IMR-90 (cell line): ENCODE measurements at regions not wholly inside any gene's neighbourhood (a gene's known extent, or its start where the extent isn't known, plus 50 kb on each side); places are given as distances from the start of the nearest gene placed in this dataset.

Source experiments
- ATAC-seq: fragments of 200-7000 bp; cut with Tn5 transposase; 2 replicates; pipeline ENCODE4 v1.9.1; 2020; ENCODE audit warnings: low read depth, mild to moderate bottlenecking, moderate library complexity
- BruUV-seq: library from RNA; stranded (reverse); fragments of 400-500 nt; replicated peaks from 2 replicates; lab custom pipeline; 2021; lab: Mats Ljungman, UMichigan
- CTCF ChIA-PET: fragments of 300-600 bp; formaldehyde crosslinking; extraction: SDS; loops from one replicate; lab custom pipeline; 2021; ENCODE audit warnings: antibody characterized with exemption; lab: Yijun Ruan, JAX
- POLR2A ChIA-PET: fragments of 300-600 bp; sonication (Branson Sonifier 250); formaldehyde crosslinking; loops from one replicate; lab custom pipeline; 2022; ENCODE audit warnings: antibody characterized with exemption; ENCODE audit not compliant: unreplicated experiment; lab: Charles Lee
- DNase-seq: peaks from one replicate; pipeline ENCODE4 v3.0.0; 2013
- H2AFZ ChIP-seq: replicated peaks from 2 replicates; pipeline ENCODE3; 2013; ENCODE audit warnings: low read length, mild to moderate bottlenecking; ENCODE audit not compliant: poor library complexity
- H2AK5ac ChIP-seq: 2 replicates; pipeline ENCODE4 v1.6.1; 2013; ENCODE audit warnings: low read depth, low read length, inconsistent platforms
- H2AK9ac ChIP-seq: replicated peaks from 2 replicates; pipeline ENCODE3; 2013; ENCODE audit warnings: mild to moderate bottlenecking, low read depth, low read length, moderate library complexity; ENCODE audit not compliant: poor library complexity
- H2BK120ac ChIP-seq: 2 replicates; pipeline ENCODE4 v1.6.1; 2013; ENCODE audit warnings: low read depth, low read length, inconsistent platforms
- H2BK15ac ChIP-seq: 3 replicates; pipeline ENCODE4 v1.6.1; 2013; ENCODE audit warnings: low read depth, low read length, inconsistent platforms
- H2BK20ac ChIP-seq: 2 replicates; pipeline ENCODE4 v1.6.1; 2013; ENCODE audit warnings: low read depth, mild to moderate bottlenecking, inconsistent platforms, low read length, moderate library complexity
- H2BK5ac ChIP-seq: 2 replicates; pipeline ENCODE4 v1.6.1; 2013; ENCODE audit warnings: mild to moderate bottlenecking, low read depth, low read length, inconsistent platforms; ENCODE audit not compliant: poor library complexity, severe bottlenecking
- H3K14ac ChIP-seq: replicated peaks from 2 replicates; pipeline ENCODE4 v1.6.1; 2013; ENCODE audit warnings: low read depth, low read length, inconsistent platforms
- H3K18ac ChIP-seq: 2 replicates; pipeline ENCODE4 v1.6.1; 2013; ENCODE audit warnings: low read depth, low read length, control low read depth
- H3K23ac ChIP-seq: 2 replicates; pipeline ENCODE4 v1.6.1; 2013; ENCODE audit warnings: low read depth, low read length, inconsistent platforms
- H3K27ac ChIP-seq: 2 replicates; pipeline ENCODE4 v1.5.1; 2013; ENCODE audit warnings: mild to moderate bottlenecking, control low read depth, low read length; ENCODE audit not compliant: insufficient read depth
- H3K27me3 ChIP-seq: 2 replicates; pipeline ENCODE4 v1.6.1; 2013; ENCODE audit warnings: low read length; ENCODE audit not compliant: control insufficient read depth, insufficient read depth
- H3K36me3 ChIP-seq: 2 replicates; pipeline ENCODE4 v1.6.1; 2013; ENCODE audit warnings: low read length, mixed read lengths; ENCODE audit not compliant: control insufficient read depth, insufficient read depth
- H3K4ac ChIP-seq: 2 replicates; pipeline ENCODE4 v1.6.1; 2013; ENCODE audit warnings: low read depth, low read length, inconsistent platforms
- H3K4me1 ChIP-seq: 2 replicates; pipeline ENCODE4 v1.6.1; 2013; ENCODE audit warnings: low read length, mixed read lengths; ENCODE audit not compliant: control insufficient read depth, insufficient read depth
- H3K4me2 ChIP-seq: 2 replicates; pipeline ENCODE4 v1.6.1; 2013; ENCODE audit warnings: low read depth, mild to moderate bottlenecking, control low read depth, low read length, moderate library complexity
- H3K4me3 ChIP-seq: 2 replicates; pipeline ENCODE4 v1.5.1; 2013; ENCODE audit warnings: low read depth, mild to moderate bottlenecking, control low read depth, low read length, moderate library complexity; ENCODE audit not compliant: insufficient read depth
- H3K56ac ChIP-seq: 2 replicates; pipeline ENCODE4 v1.6.1; 2013; ENCODE audit warnings: low read length, inconsistent platforms; ENCODE audit not compliant: insufficient read depth; ENCODE audit errors: extremely low read depth
- H3K79me1 ChIP-seq, 2 experiments: 2 replicates each; pipeline ENCODE4 v1.6.1; 2013; ENCODE audit warnings: low read length in 2 of 2, inconsistent platforms in 1 of 2, low read depth in 1 of 2
- H3K9ac ChIP-seq: 2 replicates; pipeline ENCODE4 v1.6.1; 2013; ENCODE audit warnings: low read depth, low read length, control low read depth
- H3K9me1 ChIP-seq: 2 replicates; pipeline ENCODE4 v1.6.1; 2013; ENCODE audit warnings: low read length, inconsistent platforms; ENCODE audit not compliant: insufficient read depth
- H3K9me3 ChIP-seq: 2 replicates; pipeline ENCODE4 v1.6.1; 2013; ENCODE audit warnings: low read length; ENCODE audit not compliant: control insufficient read depth, insufficient read depth
- H4K20me1 ChIP-seq: 2 replicates; pipeline ENCODE4 v1.6.1; 2013; ENCODE audit warnings: low read length, inconsistent platforms; ENCODE audit not compliant: insufficient read depth
- H4K5ac ChIP-seq: 2 replicates; pipeline ENCODE4 v1.6.1; 2013; ENCODE audit warnings: mild to moderate bottlenecking, low read depth, low read length, control low read depth
- H4K8ac ChIP-seq, 2 experiments: 2 replicates each; pipeline ENCODE4 v1.6.1; 2013; ENCODE audit warnings: low read depth in 2 of 2, low read length in 2 of 2, control low read depth in 1 of 2, inconsistent platforms in 1 of 2
- H4K91ac ChIP-seq: 2 replicates; pipeline ENCODE4 v1.6.1; 2013; ENCODE audit warnings: low read depth, low read length, inconsistent platforms; ENCODE audit not compliant: insufficient read depth
- ELK1 ChIP-seq: fragments of 150-350 bp; IDR thresholded peaks from 2 replicates; pipeline ENCODE4 v1.6.1; 2016; ENCODE audit warnings: low read depth, mild to moderate bottlenecking, low read length, moderate library complexity, borderline replicate concordance
- SMC3 ChIP-seq: fragments of 150-350 bp; IDR thresholded peaks from 2 replicates; pipeline ENCODE4 v1.6.1; 2016; ENCODE audit warnings: low read depth, mild to moderate bottlenecking, antibody characterized with exemption, low read length, moderate library complexity
- WGBS, 2 experiments: methylation state at CpG; one replicate each; pipeline versions ENCODE4 v1.1.5 to v1.1.7; 2013; ENCODE audit warnings: missing lambda C conversion rate in 2 of 2; ENCODE audit not compliant: insufficient read length in 1 of 2; ENCODE audit errors: extremely low coverage in 2 of 2; 5-methylcytosine and 5-hydroxymethylcytosine counted together
- dilution Hi-C: fragments of 300-500 bp; cut with HindIII; formaldehyde crosslinking; loops from one replicate; pipeline ENCODE4 v1.14.3; 2018; ENCODE audit warnings: low sequenced_read_pairs; ENCODE audit not compliant: unreplicated experiment
- in situ Hi-C: fragments of 300-500 bp; cut with MboI; formaldehyde crosslinking; loops from 3 replicates; pipeline ENCODE4 v1.14.3; 2019; ENCODE audit warnings: low sequenced_read_pairs, inconsistent platforms, mixed read lengths
- intact Hi-C: fragments of 100-400 bp; cut with micrococcal nuclease; formaldehyde crosslinking; loops from 2 replicates; pipeline ENCODE4 v1.10.0; 2022
- TF ChIP-seq, protein P1 (sequence below): conservative IDR thresholded peaks from 2 replicates; pipeline ENCODE4 v1.5.1; 2012; ENCODE audit warnings: mild to moderate bottlenecking, low read depth, low read length, improper control_type of control experiment

- H2AK5ac ChIP-seq, result no peak overlapping the region
- H3K4me3 ChIP-seq, result no peak overlapping the region
- no peak for ATAC-seq
- in situ Hi-C loops (no loop called here), dilution Hi-C loops (no loop called here), intact Hi-C loops (no loop called here)
- no peak for DNase-seq
- no peak overlapping the region for H3K9ac ChIP-seq
- no peak overlapping the region for H2BK20ac ChIP-seq
- no peak overlapping the region for H2BK15ac ChIP-seq
- CTCF ChIA-PET, result no interaction called here
- no peak overlapping the region for H2AK9ac ChIP-seq
- TF ChIP-seq ELK1, result no peak
- TF ChIP-seq, protein P1, sequence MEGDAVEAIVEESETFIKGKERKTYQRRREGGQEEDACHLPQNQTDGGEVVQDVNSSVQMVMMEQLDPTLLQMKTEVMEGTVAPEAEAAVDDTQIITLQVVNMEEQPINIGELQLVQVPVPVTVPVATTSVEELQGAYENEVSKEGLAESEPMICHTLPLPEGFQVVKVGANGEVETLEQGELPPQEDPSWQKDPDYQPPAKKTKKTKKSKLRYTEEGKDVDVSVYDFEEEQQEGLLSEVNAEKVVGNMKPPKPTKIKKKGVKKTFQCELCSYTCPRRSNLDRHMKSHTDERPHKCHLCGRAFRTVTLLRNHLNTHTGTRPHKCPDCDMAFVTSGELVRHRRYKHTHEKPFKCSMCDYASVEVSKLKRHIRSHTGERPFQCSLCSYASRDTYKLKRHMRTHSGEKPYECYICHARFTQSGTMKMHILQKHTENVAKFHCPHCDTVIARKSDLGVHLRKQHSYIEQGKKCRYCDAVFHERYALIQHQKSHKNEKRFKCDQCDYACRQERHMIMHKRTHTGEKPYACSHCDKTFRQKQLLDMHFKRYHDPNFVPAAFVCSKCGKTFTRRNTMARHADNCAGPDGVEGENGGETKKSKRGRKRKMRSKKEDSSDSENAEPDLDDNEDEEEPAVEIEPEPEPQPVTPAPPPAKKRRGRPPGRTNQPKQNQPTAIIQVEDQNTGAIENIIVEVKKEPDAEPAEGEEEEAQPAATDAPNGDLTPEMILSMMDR, result no peak
- TF ChIP-seq SMC3, result no peak
- no peaks in the 10 kb centered on the region for H3K9me3 ChIP-seq
- H3K27me3 ChIP-seq, result no peaks in the 10 kb centered on the region
- H4K91ac ChIP-seq, result no peak overlapping the region
- no peak overlapping the region for H2BK5ac ChIP-seq
- H3K79me1 ChIP-seq, result no peaks in the 10 kb centered on the region
- POLR2A ChIA-PET, result no interaction called here
- no peak overlapping the region for H2BK120ac ChIP-seq
- no peaks in the 10 kb centered on the region for H4K20me1 ChIP-seq
- no peak overlapping the region for H3K56ac ChIP-seq
- H2AFZ ChIP-seq, result no peak overlapping the region
- H3K4me1 ChIP-seq, result no peaks in the 10 kb centered on the region
- H3K27ac ChIP-seq, result no peak overlapping the region
- WGBS, 2 experiments, result no CpG with 5 or more reads among the region's 3 CpGs
- no peak overlapping the region for H3K23ac ChIP-seq
- H3K18ac ChIP-seq, result no peak overlapping the region
- H4K5ac ChIP-seq, result no peak overlapping the region
- H3K4ac ChIP-seq, result no peak overlapping the region
- no TSS peak for BruUV-seq
- H3K14ac ChIP-seq, result no peak overlapping the region
- no peaks in the 10 kb centered on the region for H3K36me3 ChIP-seq
- no peak overlapping the region for H3K4me2 ChIP-seq
- H4K8ac ChIP-seq, result no peak overlapping the region
- no peaks in the 10 kb centered on the region for H3K9me1 ChIP-seq
Observed at GRCh38 chr10:64506963-64507362, 985.8 kb downstream of the REEP3 start.
